ENCODE measurements at regions not wholly inside any gene's neighbourhood (a gene's known extent, or its start where the extent isn't known, plus 50 kb on each side); places are given as distances from the start of the nearest gene placed in this dataset.

DNA sequence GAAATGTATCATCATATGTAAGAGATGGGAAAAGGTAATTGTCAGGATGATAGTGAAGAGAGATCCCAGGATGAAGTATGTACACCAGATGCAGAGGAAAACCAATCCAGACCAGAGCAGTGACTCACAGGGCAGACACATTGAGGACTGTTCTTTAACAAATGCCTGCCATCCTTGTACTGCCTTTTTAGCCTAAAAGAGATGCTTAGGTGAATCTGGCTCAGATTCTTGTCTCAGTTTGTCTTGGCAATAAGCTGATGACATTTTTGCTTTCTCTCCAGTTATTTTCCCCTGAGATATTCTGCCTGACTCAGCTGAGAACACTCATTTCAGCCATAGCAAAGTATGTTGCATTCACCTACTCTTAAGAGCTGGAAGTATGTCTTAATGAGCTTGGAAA lies 405.3 kb upstream of the USP15 start:
- TF ChIP-seq SIN3A (conservative IDR thresholded peaks at IDR 0.05 in 1 of 2, IDR thresholded peaks at IDR 0.05 in 1 of 2; ENCODE audit: low read depth in 1 of 2, low read length in 2 of 2) (no peak), CREB1 (IDR thresholded peaks at IDR 0.05) (no peak)
